GM18867 (cell line): ENCODE measurements at regions not wholly inside any gene's neighbourhood (a gene's known extent, or its start where the extent isn't known, plus 50 kb on each side); places are given as distances from the start of the nearest gene placed in this dataset.
"Not testable (repeated sequence)": the region's sequence is repeated elsewhere in the genome, so short reads cannot be mapped to it uniquely, and the experiment has no call there.

Experiments used
- ATAC-seq: cut with Tn5 transposase; IDR thresholded peaks from one replicate; pipeline ENCODE4 v1.9.1; 2021; ENCODE audit warnings: mild to moderate bottlenecking, moderate library complexity; ENCODE audit not compliant: unreplicated experiment

GRCh38 chr1:91099746-91100621, 78.1 kb upstream of the ZNF644 start:
- ATAC-seq: no peak

- ATAC-seq: no peak
Observed at GRCh38 chr1:91098299-91098906, 76.6 kb upstream of the ZNF644 start.

DNA sequence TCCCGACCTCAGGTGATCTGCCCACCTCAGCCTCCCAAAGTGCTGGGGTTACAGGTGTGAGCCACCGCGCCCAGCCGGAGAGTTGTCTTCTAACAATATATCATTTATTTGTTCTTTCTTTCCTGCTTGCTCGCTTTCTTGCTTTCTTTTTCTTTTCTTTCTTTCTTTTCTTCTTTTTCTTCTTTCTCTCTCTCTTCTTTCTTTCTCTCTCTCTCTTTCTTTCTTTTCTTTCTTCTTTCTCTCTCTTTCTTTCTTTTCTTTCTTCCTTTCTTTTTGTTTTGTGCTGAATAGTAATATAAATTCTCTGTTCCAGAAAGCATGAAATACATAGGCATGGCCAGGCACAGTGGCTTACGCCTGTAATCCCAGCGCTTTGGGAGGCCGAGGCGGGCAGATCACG, 73.5 kb upstream of the ZNF644 start:
- not testable (repeated sequence) for ATAC-seq

GRCh38 chr1:91092503-91092902, 70.7 kb upstream of the ZNF644 start:
- no peak for ATAC-seq

DNA sequence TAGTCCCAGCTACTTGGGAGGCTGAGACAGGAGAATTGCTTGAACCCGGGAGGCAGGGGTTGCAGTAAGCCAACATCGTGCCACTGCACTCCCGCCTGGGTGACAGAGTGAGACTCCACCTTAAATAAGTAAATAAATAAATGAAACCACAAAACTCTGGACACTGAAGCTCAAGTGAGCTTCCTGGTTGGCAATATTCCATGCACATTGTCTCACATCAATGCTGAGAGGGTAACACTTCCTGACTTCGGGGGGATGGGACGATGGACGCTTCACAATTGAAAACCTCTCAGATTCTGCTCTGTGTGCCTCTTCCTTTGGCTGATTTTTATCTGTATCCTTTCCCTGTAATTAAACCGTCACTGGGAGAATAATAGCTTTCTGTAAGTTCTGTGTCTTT, 70.0 kb upstream of the ZNF644 start:
- ATAC-seq: no peak

DNA sequence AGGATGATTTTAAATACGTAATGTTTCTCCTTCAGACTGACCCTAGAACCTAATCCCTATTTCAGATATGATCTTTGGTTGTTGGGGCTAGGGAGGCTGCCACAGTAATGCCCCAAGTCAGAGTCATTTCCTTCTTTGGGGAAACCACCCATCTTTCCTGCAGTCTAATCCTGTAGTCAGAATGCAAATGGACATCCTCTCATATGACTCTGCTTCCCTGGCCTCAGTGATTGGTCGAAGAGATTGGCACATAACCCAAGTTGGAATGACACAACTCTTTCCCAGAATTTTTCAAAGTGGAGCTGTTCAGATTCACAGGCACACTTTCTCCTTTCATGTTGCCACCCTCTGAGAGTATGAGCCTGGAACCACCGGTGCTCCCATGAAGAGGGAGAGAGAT, 58.8 kb upstream of the ZNF644 start:
- ATAC-seq: no peak

DNA sequence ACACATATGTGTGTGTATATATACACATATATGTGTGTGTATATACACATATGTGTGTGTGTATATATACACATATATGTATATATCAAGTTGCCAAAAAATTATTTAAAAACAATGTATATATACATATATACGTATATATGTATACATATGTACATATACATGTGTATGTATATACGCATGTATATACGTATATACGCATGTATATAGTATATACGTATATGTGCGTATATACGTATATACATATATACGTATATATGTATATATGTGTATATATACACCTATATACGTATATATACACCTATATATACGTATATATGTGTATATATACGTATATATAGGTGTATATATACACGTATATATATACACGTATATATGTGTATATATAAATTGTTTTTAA, 57.0 kb upstream of the ZNF644 start:
- no peak for ATAC-seq

- ATAC-seq: no peak
Observed at GRCh38 chr1:91076834-91077233, 55.0 kb upstream of the ZNF644 start.

GRCh38 chr1:91075233-91076135, 53.6 kb upstream of the ZNF644 start:
- ATAC-seq: no peak

DNA sequence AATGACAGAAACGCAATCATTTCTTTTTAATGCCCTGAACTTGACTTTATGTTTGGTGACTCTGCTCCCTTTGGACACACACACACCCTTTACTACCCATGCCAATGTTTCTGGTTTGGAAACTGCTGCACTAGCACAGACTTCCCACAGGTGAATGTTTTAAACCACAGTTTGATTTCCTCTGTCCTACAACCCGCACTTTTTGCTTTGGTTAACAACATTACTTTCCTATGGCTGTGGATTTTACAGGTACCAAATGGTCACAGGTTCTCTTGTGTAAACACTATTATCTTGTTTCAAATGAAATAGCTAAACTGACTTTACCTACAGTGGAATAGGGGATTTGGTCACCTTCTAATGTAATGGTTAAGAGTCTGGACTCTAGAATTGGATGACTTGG, 51.5 kb upstream of the ZNF644 start:
- ATAC-seq: no peak

GRCh38 chr1:91071838-91072237, 50.0 kb upstream of the ZNF644 start:
- ATAC-seq: no peak
